ENCODE measurements at regions not wholly inside any gene's neighbourhood (a gene's known extent, or its start where the extent isn't known, plus 50 kb on each side); places are given as distances from the start of the nearest gene placed in this dataset.

- TF ChIP-seq CTCF (IDR thresholded peaks at IDR 0.05) (no peak), POLR2AphosphoS5 (IDR thresholded peaks at IDR 0.05) (no peak)
Measured at GRCh38 chr6:152811785-152812184, 61.2 kb downstream of the VIP start.
